Peyer's patch (tissue), 4 donors: ENCODE measurements at regions not wholly inside any gene's neighbourhood (a gene's known extent, or its start where the extent isn't known, plus 50 kb on each side); places are given as distances from the start of the nearest gene placed in this dataset.
A peak's percentile ranks its signal among the peaks of the same experiment; 100 is the strongest.

Source experiments
- DNase-seq, 3 donors: peaks; one replicate each; pipeline ENCODE4 v3.0.0-alpha.2; 2017 to 2019
- H3K27ac ChIP-seq, 4 donors: fragments of 200-600 bp; sonication (generic); one replicate each; pipeline ENCODE4 v1.5.1; 2016 to 2019
- H3K27me3 ChIP-seq, 2 donors: fragments of 200-600 bp; sonication (generic); one replicate each; pipeline ENCODE4 v1.5.1; 2019
- H3K36me3 ChIP-seq, 3 donors: fragments of 200-600 bp; sonication (generic); one replicate each; pipeline ENCODE4 v1.5.1; 2016 to 2019
- H3K4me1 ChIP-seq, 4 donors: fragments of 200-600 bp; sonication (generic); one replicate each; pipeline ENCODE4 v1.5.1; 2016 to 2019
- H3K4me3 ChIP-seq, 4 donors: fragments of 200-600 bp; sonication (generic); 1 replicate in 3 of 4; 2 replicates in 1 of 4; pipeline ENCODE4 v1.5.1; 2016 to 2019; ENCODE audit warnings: mild to moderate bottlenecking in 1 of 4
- H3K9me3 ChIP-seq, 4 donors: fragments of 200-600 bp; sonication (generic); one replicate each; pipeline ENCODE4 v1.5.1; 2016 to 2019; ENCODE audit warnings: mild to moderate bottlenecking in 1 of 4
- POLR2A ChIP-seq, 2 donors: fragments of 450-650 bp; IDR thresholded peaks; one replicate each; pipeline ENCODE4 v1.5.1; 2017; ENCODE audit warnings: antibody characterized with exemption in 2 of 2, mild to moderate bottlenecking in 2 of 2, moderate library complexity in 2 of 2
- TF ChIP-seq, protein P1 (sequence below), 6 experiments: fragments of 450-650 bp in 4 of 6; fragments of 200-600 bp in 2 of 6; sonication (generic) in 1 of 6; IDR thresholded peaks; one replicate each; pipeline ENCODE4 v1.5.1; 2017 to 2019; ENCODE audit warnings: antibody characterized with exemption in 6 of 6, mild to moderate bottlenecking in 3 of 6, moderate library complexity in 1 of 6

GRCh38 chr13:99075268-99076191, 97.7 kb upstream of the DOCK9 start:
- H3K27ac ChIP-seq = peak overlapping the region in 3 of 4 donors; percentile 15 to 48 (median 18)
- TF ChIP-seq, protein P1, sequence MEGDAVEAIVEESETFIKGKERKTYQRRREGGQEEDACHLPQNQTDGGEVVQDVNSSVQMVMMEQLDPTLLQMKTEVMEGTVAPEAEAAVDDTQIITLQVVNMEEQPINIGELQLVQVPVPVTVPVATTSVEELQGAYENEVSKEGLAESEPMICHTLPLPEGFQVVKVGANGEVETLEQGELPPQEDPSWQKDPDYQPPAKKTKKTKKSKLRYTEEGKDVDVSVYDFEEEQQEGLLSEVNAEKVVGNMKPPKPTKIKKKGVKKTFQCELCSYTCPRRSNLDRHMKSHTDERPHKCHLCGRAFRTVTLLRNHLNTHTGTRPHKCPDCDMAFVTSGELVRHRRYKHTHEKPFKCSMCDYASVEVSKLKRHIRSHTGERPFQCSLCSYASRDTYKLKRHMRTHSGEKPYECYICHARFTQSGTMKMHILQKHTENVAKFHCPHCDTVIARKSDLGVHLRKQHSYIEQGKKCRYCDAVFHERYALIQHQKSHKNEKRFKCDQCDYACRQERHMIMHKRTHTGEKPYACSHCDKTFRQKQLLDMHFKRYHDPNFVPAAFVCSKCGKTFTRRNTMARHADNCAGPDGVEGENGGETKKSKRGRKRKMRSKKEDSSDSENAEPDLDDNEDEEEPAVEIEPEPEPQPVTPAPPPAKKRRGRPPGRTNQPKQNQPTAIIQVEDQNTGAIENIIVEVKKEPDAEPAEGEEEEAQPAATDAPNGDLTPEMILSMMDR (IDR thresholded peaks at IDR 0.05) = no peak
- no peak for TF ChIP-seq POLR2A (IDR thresholded peaks at IDR 0.05)
- H3K9me3 ChIP-seq = no peaks in the 10 kb centered on the region
- no peaks in the 10 kb centered on the region for H3K27me3 ChIP-seq
- H3K4me1 ChIP-seq = peaks cover 0 to 18% (median 3%) of the 10 kb centered on the region in 4 donors
- no peak for DNase-seq
- H3K4me3 ChIP-seq = no peak overlapping the region
- peaks cover 0 to 5% (median 0%) of the 10 kb centered on the region in 3 donors for H3K36me3 ChIP-seq

GRCh38 chr13:99078017-99078771, 100.3 kb upstream of the DOCK9 start:
- Histone ChIP-seq H3K27me3 (no peaks in the 10 kb centered on the region), H3K4me3 (no peak overlapping the region), H3K4me1 (peaks cover 0 to 18% (median 3%) of the 10 kb centered on the region in 4 donors), H3K9me3 (no peaks in the 10 kb centered on the region), H3K36me3 (peaks cover 0 to 5% (median 0%) of the 10 kb centered on the region in 3 donors), H3K27ac (no peak overlapping the region)
- TF ChIP-seq, protein P1 (IDR thresholded peaks at IDR 0.05) = no peak
- TF ChIP-seq POLR2A (IDR thresholded peaks at IDR 0.05) = no peak
- no peak for DNase-seq

GRCh38 chr13:99080131-99080530, 102.3 kb upstream of the DOCK9 start:
- TF ChIP-seq, protein P1 (IDR thresholded peaks at IDR 0.05) = no peak
- H3K27ac ChIP-seq = no peak overlapping the region
- no peak for DNase-seq
- H3K36me3 ChIP-seq = no peaks in the 10 kb centered on the region
- no peaks in the 10 kb centered on the region for H3K27me3 ChIP-seq
- peaks cover 2 to 30% (median 3%) of the 10 kb centered on the region in 4 donors for H3K4me1 ChIP-seq
- H3K4me3 ChIP-seq = no peak overlapping the region
- H3K9me3 ChIP-seq = no peaks in the 10 kb centered on the region

- no peak overlapping the region for H3K27ac ChIP-seq
- no peaks in the 10 kb centered on the region for H3K36me3 ChIP-seq
- TF ChIP-seq POLR2A (IDR thresholded peaks at IDR 0.05) = no peak
- TF ChIP-seq, protein P1 (IDR thresholded peaks at IDR 0.05) = no peak
- H3K4me1 ChIP-seq = peaks cover 0 to 17% (median 3%) of the 10 kb centered on the region in 4 donors
- no peaks in the 10 kb centered on the region for H3K9me3 ChIP-seq
- H3K27me3 ChIP-seq = no peaks in the 10 kb centered on the region
- DNase-seq = peak in 1 of 3 donors; percentile 35
- no peak overlapping the region for H3K4me3 ChIP-seq
Observed at GRCh38 chr13:99083981-99084380, 106.1 kb upstream of the DOCK9 start.

GRCh38 chr13:99085139-99085807, 107.4 kb upstream of the DOCK9 start:
- no peak for DNase-seq
- Histone ChIP-seq H3K27ac (peak overlapping the region in 3 of 4 donors; percentile 64 to 96 (median 91)), H3K4me3 (peak overlapping the region; percentile 70 to 95 (median 87)), H3K27me3 (no peaks in the 10 kb centered on the region), H3K36me3 (no peaks in the 10 kb centered on the region), H3K4me1 (peaks cover 0 to 17% (median 3%) of the 10 kb centered on the region in 4 donors), H3K9me3 (no peaks in the 10 kb centered on the region)
- TF ChIP-seq, protein P1 (IDR thresholded peaks at IDR 0.05) = no peak
- no peak for TF ChIP-seq POLR2A (IDR thresholded peaks at IDR 0.05)
